Liver (tissue), 8 donors: ENCODE measurements at regions not wholly inside any gene's neighbourhood (a gene's known extent, or its start where the extent isn't known, plus 50 kb on each side); places are given as distances from the start of the nearest gene placed in this dataset.

Source experiments
- DNase-seq: peaks from one replicate; pipeline ENCODE4 v3.0.0-alpha.2; 2017; ENCODE audit warnings: low spot score
- H3K27ac ChIP-seq, 2 donors: one replicate each; pipeline ENCODE4 v1.7.0; 2013; ENCODE audit warnings: inconsistent platforms in 2 of 2, low read length in 2 of 2, control low read depth in 1 of 2, low read depth in 1 of 2, mild to moderate bottlenecking in 1 of 2
- H3K27me3 ChIP-seq, 4 donors: one replicate each; pipeline versions ENCODE4 v1.6.1 to v1.7.0; 2013; ENCODE audit warnings: low read length in 3 of 4, inconsistent platforms in 1 of 4, mild to moderate bottlenecking in 1 of 4, moderate library complexity in 1 of 4; ENCODE audit not compliant: control insufficient read depth in 4 of 4, insufficient read depth in 4 of 4
- H3K36me3 ChIP-seq, 4 donors: one replicate each; pipeline versions ENCODE4 v1.6.1 to v1.7.0; 2013; ENCODE audit warnings: low read length in 3 of 4, mild to moderate bottlenecking in 3 of 4, low read depth in 1 of 4, moderate library complexity in 1 of 4; ENCODE audit not compliant: control insufficient read depth in 4 of 4, insufficient read depth in 3 of 4
- H3K4me1 ChIP-seq, 4 donors: one replicate each; pipeline versions ENCODE4 v1.6.1 to v1.7.0; 2013; ENCODE audit warnings: low read length in 3 of 4, mild to moderate bottlenecking in 3 of 4, moderate library complexity in 1 of 4; ENCODE audit not compliant: control insufficient read depth in 4 of 4, insufficient read depth in 4 of 4
- H3K4me3 ChIP-seq, 3 donors: one replicate each; pipeline versions ENCODE4 v1.6.1 to v1.7.0; 2013; ENCODE audit warnings: low read length in 3 of 3, control low read depth in 1 of 3, low read depth in 1 of 3, mild to moderate bottlenecking in 1 of 3
- H3K9ac ChIP-seq, 2 donors: one replicate each; pipeline ENCODE4 v1.7.0; 2013; ENCODE audit warnings: low read length in 2 of 2, mild to moderate bottlenecking in 2 of 2, moderate library complexity in 2 of 2, control low read depth in 1 of 2, low read depth in 1 of 2
- H3K9me3 ChIP-seq, 4 donors: one replicate each; pipeline versions ENCODE4 v1.6.1 to v1.7.0; 2013; ENCODE audit warnings: low read length in 3 of 4; ENCODE audit not compliant: control insufficient read depth in 4 of 4
- CTCF ChIP-seq: fragments of 150-350 bp; IDR thresholded peaks from 2 replicates; pipeline ENCODE4 v1.5.1; 2017; ENCODE audit warnings: improper control_type of control experiment, low read depth, low read length; ENCODE audit not compliant: missing input control
- EGR1 ChIP-seq, 2 donors: IDR thresholded peaks; 2 replicates each; pipeline ENCODE4 v1.6.1; 2016 to 2018; ENCODE audit warnings: antibody characterized with exemption in 2 of 2, low read depth in 2 of 2
- FOXA1 ChIP-seq: IDR thresholded peaks from 2 replicates; pipeline ENCODE4 v1.6.1; 2016; ENCODE audit warnings: antibody characterized with exemption
- FOXA2 ChIP-seq: IDR thresholded peaks from 2 replicates; pipeline ENCODE4 v1.6.1; 2016; ENCODE audit warnings: antibody characterized with exemption
- GABPA ChIP-seq, 2 donors: IDR thresholded peaks in 1 of 2; conservative IDR thresholded peaks in 1 of 2; 2 replicates each; pipeline ENCODE4 v1.6.1; 2016; ENCODE audit warnings: antibody characterized with exemption in 2 of 2, mild to moderate bottlenecking in 1 of 2, moderate library complexity in 1 of 2
- HNF4G ChIP-seq: IDR thresholded peaks from 2 replicates; pipeline ENCODE4 v1.6.1; 2016; ENCODE audit warnings: antibody characterized with exemption
- MAX ChIP-seq: IDR thresholded peaks from 2 replicates; pipeline ENCODE4 v1.6.1; 2016; ENCODE audit warnings: antibody characterized with exemption
- REST ChIP-seq: IDR thresholded peaks from 2 replicates; pipeline ENCODE4 v1.6.1; 2016; ENCODE audit warnings: antibody characterized with exemption, mild to moderate bottlenecking
- TAF1 ChIP-seq: conservative IDR thresholded peaks from 2 replicates; pipeline ENCODE4 v1.6.1; 2016; ENCODE audit warnings: antibody characterized with exemption, mild to moderate bottlenecking
- ZBTB33 ChIP-seq: IDR thresholded peaks from 2 replicates; pipeline ENCODE4 v1.6.1; 2016; ENCODE audit warnings: antibody characterized with exemption
- WGBS: extraction: QIAGEN DNeasy Blood & Tissue Kit; methylation state at CpG from one replicate; pipeline ENCODE4 v1.1.7; 2013; 5-methylcytosine and 5-hydroxymethylcytosine counted together
- TF ChIP-seq, protein P1 (sequence below): IDR thresholded peaks from 2 replicates; pipeline ENCODE4 v1.6.1; 2016; ENCODE audit warnings: antibody characterized with exemption
- donor health status: healthy.
- donor health status: healthy.
- donor health status: healthy.
- donor health status: healthy.
- donor health status: healthy.

DNA sequence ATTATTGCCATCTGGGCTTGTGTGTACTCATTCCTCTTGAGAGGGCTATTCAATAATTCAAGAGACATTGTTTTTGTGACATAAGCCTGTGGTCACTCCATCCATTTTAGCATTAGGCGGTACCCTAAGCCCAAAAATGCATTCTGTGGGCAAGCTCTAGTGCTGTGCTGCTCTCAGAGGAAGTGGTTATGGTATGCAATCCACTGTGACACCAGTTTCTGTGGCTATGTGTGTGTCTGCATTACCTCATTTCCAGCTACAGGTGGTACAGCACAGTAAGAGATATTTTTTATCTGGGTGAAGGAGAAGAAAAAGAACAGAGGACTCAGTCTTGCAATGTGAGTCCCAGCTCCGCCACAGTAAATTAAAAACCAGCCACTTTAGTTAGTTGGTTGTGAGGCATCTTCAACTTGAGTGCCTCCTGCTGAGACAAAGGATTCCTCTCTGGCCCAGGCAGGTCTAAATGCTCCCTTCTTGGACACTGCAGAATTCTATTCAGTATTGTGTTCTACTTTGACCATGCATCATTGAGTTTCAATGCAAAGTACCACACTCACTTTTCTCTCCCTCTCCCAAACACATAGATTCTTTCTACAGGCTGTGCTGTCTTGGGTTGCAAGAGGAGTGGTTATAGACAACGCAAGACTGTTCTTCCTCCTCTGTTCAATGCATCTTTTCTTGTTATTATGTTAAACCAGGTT, 777.8 kb upstream of the BRINP3 start:
- Histone ChIP-seq H3K36me3 (no peaks in the 10 kb centered on the region), H3K27ac (no peak overlapping the region), H3K9ac (no peak overlapping the region), H3K4me1 (no peaks in the 10 kb centered on the region), H3K27me3 (no peaks in the 10 kb centered on the region), H3K4me3 (no peak overlapping the region), H3K9me3 (no peaks in the 10 kb centered on the region)
- TF ChIP-seq FOXA2 = no peak
- TF ChIP-seq TAF1 = no peak
- TF ChIP-seq GABPA (IDR thresholded peaks at IDR 0.05 in 1 of 2, conservative IDR thresholded peaks at IDR 0.05 in 1 of 2) = no peak
- TF ChIP-seq HNF4G = no peak
- no peak for TF ChIP-seq MAX
- WGBS = 76% methylated on average over 3 of the region's 3 CpGs
- no peak for DNase-seq

- H3K9ac ChIP-seq = no peak overlapping the region
- TF ChIP-seq REST (no peak), MAX (no peak), GABPA (IDR thresholded peaks at IDR 0.05 in 1 of 2, conservative IDR thresholded peaks at IDR 0.05 in 1 of 2) (no peak), FOXA1 (no peak), ZBTB33 (no peak), CTCF (no peak), EGR1 (IDR thresholded peaks at IDR 0.05; ENCODE audit: low read depth in 2 of 2) (no peak)
- TF ChIP-seq, protein P1, sequence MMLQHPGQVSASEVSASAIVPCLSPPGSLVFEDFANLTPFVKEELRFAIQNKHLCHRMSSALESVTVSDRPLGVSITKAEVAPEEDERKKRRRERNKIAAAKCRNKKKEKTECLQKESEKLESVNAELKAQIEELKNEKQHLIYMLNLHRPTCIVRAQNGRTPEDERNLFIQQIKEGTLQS = no peak
- no peak for DNase-seq
- no peaks in the 10 kb centered on the region for H3K36me3 ChIP-seq
- WGBS = 68% methylated on average over 1 of the region's 1 CpG
- H3K4me1 ChIP-seq = no peaks in the 10 kb centered on the region
- no peaks in the 10 kb centered on the region for H3K27me3 ChIP-seq
- no peak overlapping the region for H3K4me3 ChIP-seq
- H3K9me3 ChIP-seq = no peaks in the 10 kb centered on the region
- no peak overlapping the region for H3K27ac ChIP-seq
Observed at GRCh38 chr1:191256917-191257316, 779.3 kb upstream of the BRINP3 start.
